ENCODE measurements at regions not wholly inside any gene's neighbourhood (a gene's known extent, or its start where the extent isn't known, plus 50 kb on each side); places are given as distances from the start of the nearest gene placed in this dataset.
"Not testable (repeated sequence)": the region's sequence is repeated elsewhere in the genome, so short reads cannot be mapped to it uniquely, and the experiment has no call there.

DNA sequence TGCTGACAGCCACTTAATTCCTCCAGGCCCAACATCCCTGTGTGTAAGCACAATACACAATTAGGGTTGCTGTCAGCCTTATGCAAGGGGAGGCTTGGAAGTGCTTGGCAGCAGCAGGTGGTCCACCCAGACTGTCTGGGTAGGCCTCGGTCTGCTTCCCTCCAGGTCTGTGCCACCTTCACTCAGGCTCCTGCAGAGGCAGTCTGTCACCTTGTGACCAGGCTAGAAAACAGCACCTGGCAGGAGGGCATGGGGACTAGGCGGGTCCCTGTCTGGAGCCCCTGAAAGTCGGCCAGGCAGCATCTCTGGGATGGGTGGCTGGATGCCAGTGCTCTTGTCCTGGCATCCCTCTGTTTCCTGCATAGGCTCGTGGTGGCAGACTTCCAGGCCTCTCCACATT lies 578.1 kb downstream of the KCNJ18 start:
- no peaks in the 10 kb centered on the region for H3K9me3 ChIP-seq (ENCODE audit: low read depth, low read length)
- no peak overlapping the region for H3K9ac ChIP-seq (ENCODE audit: insufficient read length)
- TF ChIP-seq EZH2 (IDR thresholded peaks at IDR 0.05): no peak
- no peak for TF ChIP-seq POLR2AphosphoS5 (IDR thresholded peaks at IDR 0.05; ENCODE audit: borderline replicate concordance, low read depth, low read length)
- TF ChIP-seq FOXP2 (optimal IDR thresholded peaks at IDR 0.05; ENCODE audit: control extremely low read depth, extremely low read length, insufficient read depth): no peak
- H3K4me3 ChIP-seq: no peak overlapping the region
- no peaks in the 10 kb centered on the region for H3K36me3 ChIP-seq (ENCODE audit: insufficient read depth, low read length)
- no peak overlapping the region for H3K27ac ChIP-seq
- DNase-seq (ENCODE audit: low read depth, low spot score): no peak

DNA sequence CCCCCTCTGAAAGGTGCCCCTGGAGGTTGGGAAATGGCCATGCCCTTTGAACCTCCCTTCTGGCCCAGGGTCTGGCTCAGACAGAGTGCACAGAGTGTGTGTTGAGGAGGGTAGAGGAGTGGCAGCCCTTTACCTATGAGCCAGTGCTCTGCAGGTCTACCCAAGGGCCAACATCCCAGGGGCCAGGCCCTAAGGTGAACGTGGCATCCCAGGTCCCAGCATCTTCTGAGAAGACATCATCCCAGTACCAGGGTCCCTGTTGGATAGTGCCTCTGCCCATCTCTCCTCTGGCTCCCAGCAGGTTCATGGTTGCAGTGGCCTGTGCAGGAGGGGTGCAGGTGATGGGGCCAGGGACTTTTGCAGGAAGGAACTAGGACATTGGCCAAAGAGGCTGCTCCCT lies 578.5 kb downstream of the KCNJ18 start:
- not testable (repeated sequence) for H3K9ac ChIP-seq (ENCODE audit: insufficient read length); DNase-seq (ENCODE audit: low read depth, low spot score); H3K27ac ChIP-seq; H3K36me3 ChIP-seq (ENCODE audit: insufficient read depth, low read length); H3K9me3 ChIP-seq (ENCODE audit: low read depth, low read length); H3K4me3 ChIP-seq

DNA sequence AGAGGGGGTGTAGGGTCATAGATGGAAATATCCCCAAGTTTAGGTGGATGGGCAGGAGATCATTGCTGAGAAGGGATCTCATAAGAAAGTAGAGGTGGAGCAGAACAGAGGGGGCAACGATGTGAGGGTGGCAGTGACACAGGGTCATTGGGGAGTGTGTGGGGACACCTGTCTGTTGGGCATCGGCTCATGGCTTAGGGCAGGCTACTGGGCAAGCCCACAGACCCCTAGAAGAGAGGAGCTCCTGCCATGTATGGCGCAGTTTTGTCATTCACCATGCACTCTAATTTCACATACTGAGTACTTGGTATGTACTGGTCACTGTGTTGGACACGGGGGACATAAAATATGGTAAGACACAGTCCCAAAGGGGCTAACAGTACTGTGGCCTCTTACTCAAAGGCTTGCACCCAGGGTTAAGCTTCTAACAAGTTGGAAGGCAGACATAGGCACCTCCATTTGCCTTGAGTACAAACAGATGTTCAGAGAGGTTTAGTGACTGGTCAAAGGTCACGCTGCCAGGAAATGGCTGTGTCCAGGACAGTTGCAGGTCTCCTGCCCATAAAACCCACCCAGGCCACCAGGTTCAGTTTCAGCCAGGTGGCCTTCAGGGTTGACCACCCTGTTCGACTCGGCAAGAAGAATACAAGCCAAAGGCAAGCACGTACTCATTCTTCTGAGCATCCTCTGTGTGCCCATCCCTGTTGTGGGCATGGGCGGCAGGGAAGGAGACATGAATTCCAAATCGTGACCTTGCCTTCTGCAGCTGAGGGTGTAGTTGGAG lies 580.2 kb downstream of the KCNJ18 start:
- H3K27ac ChIP-seq: no peak overlapping the region
- no peak for DNase-seq (ENCODE audit: low read depth, low spot score)
- no peaks in the 10 kb centered on the region for H3K36me3 ChIP-seq (ENCODE audit: insufficient read depth, low read length)
- no peak overlapping the region for H3K9ac ChIP-seq (ENCODE audit: insufficient read length)
- no peaks in the 10 kb centered on the region for H3K9me3 ChIP-seq (ENCODE audit: low read depth, low read length)
- no peak for TF ChIP-seq POLR2AphosphoS5 (IDR thresholded peaks at IDR 0.05; ENCODE audit: borderline replicate concordance, low read depth, low read length)
- TF ChIP-seq EZH2 (IDR thresholded peaks at IDR 0.05): no peak
- TF ChIP-seq FOXP2 (optimal IDR thresholded peaks at IDR 0.05; ENCODE audit: control extremely low read depth, extremely low read length, insufficient read depth): no peak
- no peak overlapping the region for H3K4me3 ChIP-seq

DNA sequence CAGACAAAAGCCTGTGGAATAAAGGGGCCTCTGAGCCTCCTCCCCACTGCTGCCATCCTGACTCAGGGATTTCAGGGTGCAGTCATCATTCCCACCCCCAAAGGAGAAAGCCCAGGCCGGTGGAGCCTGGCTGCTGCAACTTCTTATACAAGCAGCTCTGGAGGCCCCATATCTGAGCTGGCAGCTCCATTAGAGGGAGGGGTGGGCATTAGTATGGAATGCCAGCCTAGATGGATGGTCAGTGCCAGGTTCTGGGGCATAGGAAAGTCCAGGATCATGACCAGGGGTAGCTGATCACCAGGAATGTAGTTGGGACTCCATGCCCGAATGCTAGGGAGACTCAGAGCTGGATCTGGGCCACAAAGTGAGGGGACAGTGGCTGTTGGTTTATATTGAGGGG lies 581.0 kb downstream of the KCNJ18 start:
- no peak overlapping the region for H3K9ac ChIP-seq (ENCODE audit: insufficient read length)

DNA sequence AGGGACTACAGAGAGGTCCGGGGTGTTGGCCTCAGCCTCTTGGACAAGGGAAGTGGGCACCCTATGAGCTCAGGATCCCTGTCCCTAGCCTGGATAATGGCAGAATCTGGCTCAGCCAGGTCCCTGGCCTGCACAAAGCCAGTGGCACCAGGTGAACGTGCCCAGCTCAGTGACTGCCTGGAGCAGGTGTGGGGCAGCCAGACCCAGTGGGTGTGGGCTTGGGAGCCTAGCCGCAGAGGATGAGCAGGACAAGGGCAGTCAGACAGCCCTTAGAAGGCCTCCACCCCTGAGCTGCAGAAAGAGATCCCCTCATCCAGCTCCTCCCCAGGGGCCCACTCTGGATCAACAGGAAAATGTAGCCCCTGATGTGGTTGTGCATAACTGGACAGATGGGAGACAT lies 585.3 kb downstream of the KCNJ18 start:
- Histone ChIP-seq H3K27ac (no peak overlapping the region), H3K4me3 (no peak overlapping the region), H3K36me3 (ENCODE audit: insufficient read depth, low read length) (no peaks in the 10 kb centered on the region), H3K9me3 (ENCODE audit: low read depth, low read length) (no peaks in the 10 kb centered on the region), H3K9ac (ENCODE audit: insufficient read length) (no peak overlapping the region)
- DNase-seq (ENCODE audit: low read depth, low spot score): no peak
- TF ChIP-seq EZH2 (IDR thresholded peaks at IDR 0.05) (no peak), FOXP2 (optimal IDR thresholded peaks at IDR 0.05; ENCODE audit: control extremely low read depth, extremely low read length, insufficient read depth) (no peak), POLR2AphosphoS5 (IDR thresholded peaks at IDR 0.05; ENCODE audit: borderline replicate concordance, low read depth, low read length) (no peak)

More for the DNA sequence above, 581.0 kb downstream of the KCNJ18 start:
- H3K27ac ChIP-seq: no peak overlapping the region
- TF ChIP-seq POLR2AphosphoS5 (IDR thresholded peaks at IDR 0.05; ENCODE audit: borderline replicate concordance, low read depth, low read length) (no peak), EZH2 (IDR thresholded peaks at IDR 0.05) (no peak), FOXP2 (optimal IDR thresholded peaks at IDR 0.05; ENCODE audit: control extremely low read depth, extremely low read length, insufficient read depth) (no peak)
- DNase-seq (ENCODE audit: low read depth, low spot score): no peak
- no peak overlapping the region for H3K4me3 ChIP-seq
- no peaks in the 10 kb centered on the region for H3K9me3 ChIP-seq (ENCODE audit: low read depth, low read length)
- H3K36me3 ChIP-seq (ENCODE audit: insufficient read depth, low read length): no peaks in the 10 kb centered on the region

DNA sequence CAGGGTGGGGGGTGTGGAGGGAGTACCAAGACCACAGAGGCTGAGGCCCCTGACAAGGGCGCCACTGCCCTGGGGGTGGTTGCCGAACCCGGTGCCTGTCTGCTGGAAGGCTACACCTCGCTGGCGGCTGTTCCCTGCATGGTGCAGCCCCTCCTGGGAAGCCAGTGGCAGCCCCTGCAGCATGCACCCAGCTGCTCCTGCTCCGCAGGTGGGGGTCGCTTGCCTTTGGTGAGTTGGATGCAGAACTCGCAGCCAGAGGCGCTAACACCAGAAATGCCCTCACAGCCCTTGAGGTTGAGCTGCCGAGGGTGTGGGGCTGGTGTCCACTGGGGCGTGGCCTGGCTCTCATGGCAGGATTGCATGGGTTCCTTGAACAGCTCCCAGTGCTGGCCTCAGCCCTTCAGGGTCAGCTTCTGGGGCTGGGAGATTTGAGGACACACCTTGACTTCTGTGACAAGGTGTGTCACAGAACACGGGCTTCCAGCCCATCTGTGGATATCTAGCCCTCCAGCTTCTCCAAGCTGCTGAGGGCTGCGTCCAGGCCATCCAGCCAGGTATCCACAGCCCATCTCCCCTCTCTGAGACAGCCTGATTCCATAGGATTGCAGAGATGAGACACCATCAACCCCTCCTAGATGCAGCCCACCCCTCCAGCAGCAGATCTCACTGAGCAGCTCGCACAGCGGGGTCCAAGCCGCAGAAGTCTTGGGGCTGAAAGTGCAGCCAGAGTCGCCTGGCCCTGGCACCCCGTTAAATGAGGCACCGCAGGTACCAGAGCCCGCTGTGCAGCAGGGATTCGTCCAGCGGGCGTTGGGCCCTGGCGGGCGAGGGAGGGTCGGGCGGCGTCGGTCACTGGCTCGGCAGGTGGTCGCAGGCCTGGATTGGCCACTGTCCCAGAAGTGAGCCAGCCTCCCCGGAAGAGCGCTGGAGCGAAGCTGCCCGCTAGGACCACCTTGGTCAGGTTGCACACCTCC lies 586.3 kb downstream of the KCNJ18 start:
- TF ChIP-seq EZH2 (IDR thresholded peaks at IDR 0.05): no peak
- TF ChIP-seq FOXP2 (optimal IDR thresholded peaks at IDR 0.05; ENCODE audit: control extremely low read depth, extremely low read length, insufficient read depth): no peak
- no peaks in the 10 kb centered on the region for H3K9me3 ChIP-seq (ENCODE audit: low read depth, low read length)
- no peak for DNase-seq (ENCODE audit: low read depth, low spot score)
- no peak overlapping the region for H3K9ac ChIP-seq (ENCODE audit: insufficient read length)
- no peak overlapping the region for H3K4me3 ChIP-seq
- H3K36me3 ChIP-seq (ENCODE audit: insufficient read depth, low read length): no peaks in the 10 kb centered on the region
- no peak overlapping the region for H3K27ac ChIP-seq

DNA sequence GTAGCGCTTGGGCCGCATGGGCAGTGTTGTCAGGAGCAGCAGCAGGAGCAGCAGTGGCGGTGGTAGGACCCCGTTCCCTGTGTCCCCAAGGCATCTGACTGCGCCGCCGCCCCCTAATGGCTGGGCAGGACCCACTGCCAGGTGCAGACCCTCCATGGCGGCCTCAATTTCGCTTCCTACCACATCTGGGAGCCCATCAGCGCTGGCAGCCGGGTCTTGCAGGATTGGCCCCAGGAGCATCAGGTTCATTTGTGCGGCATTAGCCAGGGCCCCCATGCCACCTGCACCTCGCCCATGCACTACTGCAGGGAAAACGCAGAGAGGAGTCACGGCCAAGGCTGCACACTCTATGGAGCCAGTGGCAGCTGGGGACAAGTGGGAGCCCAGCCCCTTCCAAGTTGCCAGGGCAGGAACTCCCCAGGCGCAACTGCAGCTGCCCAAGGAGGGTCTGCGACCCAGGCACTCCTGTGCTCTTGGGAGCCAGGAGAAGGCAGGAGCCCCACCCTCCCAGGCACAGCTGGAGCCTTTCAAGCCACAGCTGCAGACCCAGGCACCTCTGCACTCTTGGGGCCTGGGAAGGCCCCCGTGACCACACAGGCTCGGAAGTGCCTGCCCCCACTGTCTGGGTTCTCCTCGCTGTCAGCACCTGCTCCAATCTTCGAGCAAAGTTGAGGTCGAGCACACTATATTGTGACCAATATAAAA lies 594.2 kb downstream of the KCNJ18 start:
- no peak for DNase-seq (ENCODE audit: low read depth, low spot score)
- no peak for TF ChIP-seq FOXP2 (optimal IDR thresholded peaks at IDR 0.05; ENCODE audit: control extremely low read depth, extremely low read length, insufficient read depth)
- TF ChIP-seq EZH2 (IDR thresholded peaks at IDR 0.05): no peak
- no peak for TF ChIP-seq POLR2AphosphoS5 (IDR thresholded peaks at IDR 0.05; ENCODE audit: borderline replicate concordance, low read depth, low read length)
- H3K27ac ChIP-seq: no peak overlapping the region
- H3K9me3 ChIP-seq (ENCODE audit: low read depth, low read length): no peaks in the 10 kb centered on the region
- H3K36me3 ChIP-seq (ENCODE audit: insufficient read depth, low read length): no peaks in the 10 kb centered on the region
- no peak overlapping the region for H3K9ac ChIP-seq (ENCODE audit: insufficient read length)
- H3K4me3 ChIP-seq: no peak overlapping the region

DNA sequence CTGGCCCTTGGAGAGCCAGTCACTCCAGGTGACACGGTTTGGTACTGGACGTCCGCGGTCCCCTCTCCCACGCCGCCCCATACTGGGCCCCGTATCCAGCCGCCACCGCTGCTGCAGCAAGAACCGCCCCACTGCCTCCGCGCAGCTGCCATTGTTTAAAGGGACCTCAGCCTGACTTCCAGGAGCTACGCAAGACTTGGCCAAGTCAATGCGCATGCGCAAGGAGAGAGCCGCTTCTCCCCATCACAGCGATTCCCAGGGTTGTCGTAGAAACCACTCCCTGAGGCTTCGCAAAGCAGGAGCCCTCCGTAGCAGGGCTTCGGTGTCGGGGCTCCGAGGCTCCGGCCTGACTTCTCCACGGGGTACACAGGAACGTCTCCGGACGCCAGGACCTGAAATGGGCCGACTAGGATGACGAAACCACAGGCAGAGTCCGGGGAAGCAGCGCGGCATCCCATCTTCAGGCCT lies 606.2 kb downstream of the KCNJ18 start:
- H3K9me3 ChIP-seq (ENCODE audit: low read depth, low read length); H3K4me3 ChIP-seq: not testable (repeated sequence)

More for the DNA sequence above, 606.2 kb downstream of the KCNJ18 start:
- not testable (repeated sequence) for H3K36me3 ChIP-seq (ENCODE audit: insufficient read depth, low read length); H3K27ac ChIP-seq; DNase-seq (ENCODE audit: low read depth, low spot score); H3K9ac ChIP-seq (ENCODE audit: insufficient read length)
